ENCODE measurements at regions not wholly inside any gene's neighbourhood (a gene's known extent, or its start where the extent isn't known, plus 50 kb on each side); places are given as distances from the start of the nearest gene placed in this dataset.

GRCh38 chr9:18362901-18363685 is 110.9 kb upstream of the ADAMTSL1 start:
- H2AFZ ChIP-seq (ENCODE audit: control insufficient read depth, low read depth, low read length): peak overlapping the region; percentile 44
- ChIA-PET RAD21 (ENCODE audit: unreplicated experiment) (no interaction called here), CTCF (interaction anchor here (0.8 kb wide), 1 partner anchor 80 kb away, joined by 3 read pairs; no protein-coding TSS in a partner anchor), POLR2A (no interaction called here), SMC1A (ENCODE audit: uncharacterized antibody, unreplicated experiment) (no interaction called here)
- H3K4me3 ChIP-seq: no peak overlapping the region
- no peak for DNase-seq (ENCODE audit: low read depth, low spot score)
- no peak for FAIRE-seq
- no peaks in the 10 kb centered on the region for H3K9me3 ChIP-seq (replicated peaks; ENCODE audit: control insufficient read depth, insufficient read depth, low read length)
- peaks cover 6% of the 10 kb centered on the region for H3K4me1 ChIP-seq (ENCODE audit: control insufficient read depth, insufficient read depth, low read length)
- intact Hi-C loops (cut with micrococcal nuclease; ENCODE audit: unreplicated experiment) (no loop called here), in situ Hi-C loops (cut with MboI) (no loop called here)
- no TSS peak for BruUV-seq (replicated peaks)
- H3K4me2 ChIP-seq (ENCODE audit: control insufficient read depth, insufficient read depth): no peak overlapping the region
- H3K27ac ChIP-seq (ENCODE audit: control insufficient read depth, insufficient read depth): no peak overlapping the region
- peak; percentile 34; the same call in 1 of the 2 replicates for TF ChIP-seq IKZF1 (conservative IDR thresholded peaks at IDR 0.05)
- 0 out of 2 replicates have a peak, but pooled peaks have one; percentile 46 for TF ChIP-seq EED (IDR thresholded peaks at IDR 0.05; ENCODE audit: low read depth)
- TF ChIP-seq POLR2A (IDR thresholded peaks at IDR 0.05; ENCODE audit: low read depth, low read length): no peak
- 0 out of 2 replicates have a peak, but pooled peaks have one; percentile 18 for TF ChIP-seq NFIC (IDR thresholded peaks at IDR 0.05; ENCODE audit: low read depth, low read length)
- WGBS (ENCODE audit: insufficient coverage, insufficient replicate concordance, low lambda C conversion rate, missing lambda C conversion rate): 65% methylated on average over 3 of the region's 3 CpGs
- H3K79me2 ChIP-seq (ENCODE audit: control insufficient read depth, insufficient read depth, low read length): no peaks in the 10 kb centered on the region
- peak; percentile 66 for ATAC-seq
- no peaks in the 10 kb centered on the region for H3K36me3 ChIP-seq (ENCODE audit: control insufficient read depth in 2 of 2, insufficient read depth in 2 of 2, low read length in 1 of 2)
- no peak overlapping the region for H3K9ac ChIP-seq (ENCODE audit: control insufficient read depth, insufficient read depth, low read length)
- H3K27me3 ChIP-seq (replicated peaks in 1 of 2; ENCODE audit: control insufficient read depth in 2 of 2, insufficient read depth in 2 of 2, low read length in 1 of 2): no peaks in the 10 kb centered on the region
- no peaks in the 10 kb centered on the region for H4K20me1 ChIP-seq (ENCODE audit: control insufficient read depth, insufficient read depth)

- Histone ChIP-seq H2AFZ (ENCODE audit: control insufficient read depth, low read depth, low read length) (no peak overlapping the region), H3K79me2 (ENCODE audit: control insufficient read depth, insufficient read depth, low read length) (no peaks in the 10 kb centered on the region), H3K4me2 (ENCODE audit: control insufficient read depth, insufficient read depth) (no peak overlapping the region), H3K27ac (ENCODE audit: control insufficient read depth, insufficient read depth) (no peak overlapping the region), H3K27me3 (replicated peaks in 1 of 2; ENCODE audit: control insufficient read depth in 2 of 2, insufficient read depth in 2 of 2, low read length in 1 of 2) (no peaks in the 10 kb centered on the region), H3K9me3 (replicated peaks; ENCODE audit: control insufficient read depth, insufficient read depth, low read length) (no peaks in the 10 kb centered on the region), H3K4me1 (ENCODE audit: control insufficient read depth, insufficient read depth, low read length) (peaks cover 6% of the 10 kb centered on the region), H4K20me1 (ENCODE audit: control insufficient read depth, insufficient read depth) (no peaks in the 10 kb centered on the region), H3K4me3 (no peak overlapping the region), H3K9ac (ENCODE audit: control insufficient read depth, insufficient read depth, low read length) (no peak overlapping the region), H3K36me3 (ENCODE audit: control insufficient read depth in 2 of 2, insufficient read depth in 2 of 2, low read length in 1 of 2) (no peaks in the 10 kb centered on the region)
- SMC1A ChIA-PET (ENCODE audit: uncharacterized antibody, unreplicated experiment): no interaction called here
- intact Hi-C loops (cut with micrococcal nuclease; ENCODE audit: unreplicated experiment) (no loop called here), in situ Hi-C loops (cut with MboI) (no loop called here)
- POLR2A ChIA-PET: no interaction called here
- RAD21 ChIA-PET (ENCODE audit: unreplicated experiment): no interaction called here
- DNase-seq (ENCODE audit: low read depth, low spot score): no peak
- no peak for ATAC-seq
- no peak for FAIRE-seq
- CTCF ChIA-PET: no interaction called here
- no TSS peak for BruUV-seq (replicated peaks)
- 20% methylated on average over 6 of the region's 6 CpGs for WGBS (ENCODE audit: insufficient coverage, insufficient replicate concordance, low lambda C conversion rate, missing lambda C conversion rate)
- TF ChIP-seq, protein P1, sequence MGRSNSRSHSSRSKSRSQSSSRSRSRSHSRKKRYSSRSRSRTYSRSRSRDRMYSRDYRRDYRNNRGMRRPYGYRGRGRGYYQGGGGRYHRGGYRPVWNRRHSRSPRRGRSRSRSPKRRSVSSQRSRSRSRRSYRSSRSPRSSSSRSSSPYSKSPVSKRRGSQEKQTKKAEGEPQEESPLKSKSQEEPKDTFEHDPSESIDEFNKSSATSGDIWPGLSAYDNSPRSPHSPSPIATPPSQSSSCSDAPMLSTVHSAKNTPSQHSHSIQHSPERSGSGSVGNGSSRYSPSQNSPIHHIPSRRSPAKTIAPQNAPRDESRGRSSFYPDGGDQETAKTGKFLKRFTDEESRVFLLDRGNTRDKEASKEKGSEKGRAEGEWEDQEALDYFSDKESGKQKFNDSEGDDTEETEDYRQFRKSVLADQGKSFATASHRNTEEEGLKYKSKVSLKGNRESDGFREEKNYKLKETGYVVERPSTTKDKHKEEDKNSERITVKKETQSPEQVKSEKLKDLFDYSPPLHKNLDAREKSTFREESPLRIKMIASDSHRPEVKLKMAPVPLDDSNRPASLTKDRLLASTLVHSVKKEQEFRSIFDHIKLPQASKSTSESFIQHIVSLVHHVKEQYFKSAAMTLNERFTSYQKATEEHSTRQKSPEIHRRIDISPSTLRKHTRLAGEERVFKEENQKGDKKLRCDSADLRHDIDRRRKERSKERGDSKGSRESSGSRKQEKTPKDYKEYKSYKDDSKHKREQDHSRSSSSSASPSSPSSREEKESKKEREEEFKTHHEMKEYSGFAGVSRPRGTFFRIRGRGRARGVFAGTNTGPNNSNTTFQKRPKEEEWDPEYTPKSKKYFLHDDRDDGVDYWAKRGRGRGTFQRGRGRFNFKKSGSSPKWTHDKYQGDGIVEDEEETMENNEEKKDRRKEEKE (IDR thresholded peaks at IDR 0.05): no peak
- TF ChIP-seq SP1 (IDR thresholded peaks at IDR 0.05; ENCODE audit: low read depth, low read length): no peak
- TF ChIP-seq, protein P2, sequence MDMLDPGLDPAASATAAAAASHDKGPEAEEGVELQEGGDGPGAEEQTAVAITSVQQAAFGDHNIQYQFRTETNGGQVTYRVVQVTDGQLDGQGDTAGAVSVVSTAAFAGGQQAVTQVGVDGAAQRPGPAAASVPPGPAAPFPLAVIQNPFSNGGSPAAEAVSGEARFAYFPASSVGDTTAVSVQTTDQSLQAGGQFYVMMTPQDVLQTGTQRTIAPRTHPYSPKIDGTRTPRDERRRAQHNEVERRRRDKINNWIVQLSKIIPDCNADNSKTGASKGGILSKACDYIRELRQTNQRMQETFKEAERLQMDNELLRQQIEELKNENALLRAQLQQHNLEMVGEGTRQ (IDR thresholded peaks at IDR 0.05; ENCODE audit: borderline replicate concordance, low read depth, low read length): no peak
- TF ChIP-seq FOS (IDR thresholded peaks at IDR 0.05; ENCODE audit: borderline replicate concordance, extremely low read depth, insufficient read length): no peak
- no peak for TF ChIP-seq YY1 (IDR thresholded peaks at IDR 0.05; ENCODE audit: low read depth, low read length)
- no peak for TF ChIP-seq IKZF2 (IDR thresholded peaks at IDR 0.05)
- no peak for TF ChIP-seq CEBPB (IDR thresholded peaks at IDR 0.05; ENCODE audit: borderline replicate concordance in 1 of 2, low read depth in 2 of 2, low read length in 2 of 2)
- no peak for TF ChIP-seq ZNF207 (IDR thresholded peaks at IDR 0.05; ENCODE audit: borderline replicate concordance)
These were observed 108.3 kb upstream of the ADAMTSL1 start for GRCh38 chr9:18365651-18366050.
